ENCODE measurements at regions not wholly inside any gene's neighbourhood (a gene's known extent, or its start where the extent isn't known, plus 50 kb on each side); places are given as distances from the start of the nearest gene placed in this dataset.
A peak's percentile ranks its signal among the peaks of the same experiment; 100 is the strongest.
"Not testable (repeated sequence)": the region's sequence is repeated elsewhere in the genome, so short reads cannot be mapped to it uniquely, and the experiment has no call there.

DNA sequence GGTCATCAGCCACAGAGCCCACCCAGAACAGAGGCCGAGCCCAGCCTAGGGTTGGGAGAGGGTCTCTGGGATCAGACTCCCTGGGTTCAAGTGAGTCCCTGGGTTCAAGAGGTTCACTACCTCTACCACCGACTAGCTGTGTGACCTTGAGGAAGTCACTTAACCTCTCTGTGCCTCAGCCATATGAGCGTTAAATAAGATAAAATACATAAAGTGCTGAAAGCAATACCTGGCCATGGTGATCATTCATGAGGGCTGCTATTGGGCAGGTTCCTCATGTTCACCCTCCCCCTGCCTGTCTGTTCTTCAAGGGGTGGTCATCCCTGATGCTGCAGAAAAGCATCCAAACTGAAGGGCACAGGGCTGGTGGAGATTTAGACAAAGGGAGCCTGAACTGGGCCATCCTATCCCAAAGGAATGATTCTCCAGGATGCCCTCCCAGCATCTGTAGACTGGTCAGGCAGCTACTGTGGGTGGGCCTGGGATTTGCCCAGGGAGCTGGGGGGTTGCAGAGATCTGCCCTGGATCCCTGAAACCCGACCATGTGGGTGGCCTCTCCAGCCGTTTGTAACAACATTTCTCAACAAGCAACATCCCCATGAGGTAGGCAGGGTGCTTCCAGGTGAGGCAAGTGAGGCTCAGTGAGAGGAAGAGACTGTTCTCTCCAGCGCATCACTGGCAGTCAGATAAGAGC lies 196.6 kb downstream of the MATN1 start:
- DNase-seq: no peak

GRCh38 chr1:30525971-30526651 lies 197.3 kb downstream of the MATN1 start:
- peak; percentile 67 to 78 (median 75) for DNase-seq

DNA sequence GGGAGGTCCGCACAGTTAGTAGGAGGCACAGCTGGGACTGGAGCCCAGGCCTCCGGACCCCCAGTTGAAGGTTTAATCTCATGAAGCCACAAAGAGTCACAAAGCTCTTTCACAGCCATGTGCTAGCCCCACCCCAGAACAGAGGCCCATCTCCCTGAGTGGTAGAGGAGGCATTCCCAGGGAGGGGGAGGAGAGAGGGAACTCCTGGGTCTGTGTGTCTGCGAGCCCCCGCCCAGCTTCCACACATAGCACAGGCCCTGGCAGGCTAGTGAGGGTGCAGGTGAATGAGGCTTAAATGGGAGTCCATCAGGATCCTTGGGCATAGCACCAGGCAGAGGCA lies 197.8 kb downstream of the MATN1 start:
- DNase-seq: no peak

DNA sequence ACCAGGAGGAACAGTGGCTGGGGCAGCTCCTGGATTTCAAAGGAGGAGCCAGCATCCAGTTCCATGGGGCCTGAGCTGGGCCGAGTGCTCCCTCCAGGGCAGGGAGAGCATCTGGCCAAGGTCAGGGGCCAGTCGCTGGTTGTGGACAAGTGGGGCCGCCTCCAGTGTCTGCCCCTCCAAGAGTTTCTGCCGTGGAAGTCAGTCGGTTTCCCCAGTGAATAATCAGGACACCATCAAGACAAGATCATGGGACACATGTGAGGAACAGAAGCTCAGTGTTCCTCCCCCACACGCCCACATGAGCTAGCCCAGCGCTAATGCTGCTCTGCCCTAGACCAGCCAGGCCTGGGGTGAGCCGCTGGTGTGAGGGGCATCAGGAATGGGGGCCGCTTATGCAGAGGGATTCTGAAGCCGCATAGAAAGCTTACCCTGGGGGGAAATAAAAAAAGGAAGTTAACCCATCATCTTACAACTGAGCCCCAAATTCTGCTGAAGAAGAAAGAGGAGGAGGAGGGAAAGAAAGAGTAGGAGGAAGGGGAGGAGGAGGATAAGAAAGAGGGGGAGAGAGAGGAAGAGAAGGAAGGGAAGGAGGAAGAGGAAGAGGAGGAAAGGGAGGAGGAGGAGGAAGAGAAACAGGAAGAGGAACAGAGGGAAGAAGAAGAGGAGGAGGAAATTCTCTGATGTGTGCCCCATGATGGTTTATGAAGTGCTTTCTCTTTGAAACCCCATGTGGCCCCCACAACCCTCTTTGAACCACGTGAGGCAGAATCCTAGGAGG lies 198.4 kb downstream of the MATN1 start:
- DNase-seq: peak in 2 of 3 donors; percentile 11 to 27

DNA sequence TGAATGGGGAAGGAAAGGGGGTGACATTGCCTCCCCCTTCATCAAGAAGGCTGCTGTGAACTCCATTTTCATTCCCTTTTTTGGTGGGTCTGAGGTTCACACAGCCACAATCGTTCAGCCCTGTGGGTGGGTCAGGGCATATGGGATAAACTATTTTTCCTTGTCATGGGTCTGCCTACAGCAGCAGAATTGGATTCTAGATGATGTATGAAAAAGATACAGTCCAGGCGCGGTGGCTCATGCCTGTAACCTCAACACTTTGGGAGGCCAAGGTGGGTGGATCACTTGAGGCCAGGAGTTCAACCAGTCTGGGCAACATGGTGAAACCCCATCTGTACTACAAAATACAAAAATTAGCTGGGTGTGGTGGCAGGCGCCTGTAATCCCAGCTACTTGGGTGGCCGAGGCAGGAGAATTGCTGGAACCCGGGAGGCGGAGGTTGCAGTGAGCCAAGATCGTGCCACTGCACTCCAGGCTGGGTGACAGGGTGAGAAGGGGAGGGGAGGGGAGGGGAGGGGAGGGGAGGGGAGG lies 199.3 kb downstream of the MATN1 start:
- DNase-seq: not testable (repeated sequence)

DNA sequence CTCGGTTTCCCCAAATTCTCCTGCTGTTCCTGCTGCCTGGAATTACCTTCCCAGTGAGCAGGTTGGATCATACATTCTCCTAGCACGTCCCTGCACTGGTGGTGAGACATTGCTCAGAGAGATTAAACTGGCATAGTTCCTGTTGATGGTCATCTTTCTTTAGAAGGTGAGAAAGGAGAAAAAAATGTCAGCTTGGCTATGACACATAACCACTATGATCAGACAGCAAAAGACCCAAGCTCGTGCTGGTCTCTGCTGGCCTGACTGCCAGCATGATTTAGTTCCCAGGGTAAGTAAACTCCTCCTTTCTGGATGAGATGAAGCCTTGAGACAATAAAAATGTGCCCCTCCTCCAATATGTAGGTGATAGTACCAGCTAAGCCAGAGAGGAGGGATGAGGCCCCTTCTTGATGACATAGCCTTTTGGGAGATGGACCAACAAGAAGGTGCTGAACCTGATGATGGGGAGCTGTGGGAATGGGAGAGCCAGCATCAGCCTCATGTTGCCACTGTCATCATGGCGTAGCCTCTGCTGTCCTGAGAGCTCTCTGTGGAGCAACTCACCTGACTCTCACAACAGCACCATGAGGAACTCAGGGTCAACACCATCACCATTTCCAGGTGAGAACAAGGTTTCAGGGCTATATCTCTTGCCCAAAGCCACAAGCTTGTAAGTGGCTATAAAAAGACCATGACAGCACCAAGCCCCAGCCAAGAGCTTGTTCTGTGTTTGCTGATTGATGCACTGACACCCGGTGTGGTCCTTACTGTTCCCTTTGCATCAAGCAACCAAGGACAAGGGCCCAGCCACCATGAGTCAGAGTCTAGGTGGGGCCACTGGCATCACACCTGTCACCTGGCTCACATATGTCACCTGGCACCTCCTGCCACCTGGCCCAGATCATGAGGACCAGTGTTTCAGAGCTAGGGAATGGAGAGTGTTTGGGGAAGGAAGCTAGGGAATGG lies 200.0 kb downstream of the MATN1 start:
- no peak for DNase-seq

DNA sequence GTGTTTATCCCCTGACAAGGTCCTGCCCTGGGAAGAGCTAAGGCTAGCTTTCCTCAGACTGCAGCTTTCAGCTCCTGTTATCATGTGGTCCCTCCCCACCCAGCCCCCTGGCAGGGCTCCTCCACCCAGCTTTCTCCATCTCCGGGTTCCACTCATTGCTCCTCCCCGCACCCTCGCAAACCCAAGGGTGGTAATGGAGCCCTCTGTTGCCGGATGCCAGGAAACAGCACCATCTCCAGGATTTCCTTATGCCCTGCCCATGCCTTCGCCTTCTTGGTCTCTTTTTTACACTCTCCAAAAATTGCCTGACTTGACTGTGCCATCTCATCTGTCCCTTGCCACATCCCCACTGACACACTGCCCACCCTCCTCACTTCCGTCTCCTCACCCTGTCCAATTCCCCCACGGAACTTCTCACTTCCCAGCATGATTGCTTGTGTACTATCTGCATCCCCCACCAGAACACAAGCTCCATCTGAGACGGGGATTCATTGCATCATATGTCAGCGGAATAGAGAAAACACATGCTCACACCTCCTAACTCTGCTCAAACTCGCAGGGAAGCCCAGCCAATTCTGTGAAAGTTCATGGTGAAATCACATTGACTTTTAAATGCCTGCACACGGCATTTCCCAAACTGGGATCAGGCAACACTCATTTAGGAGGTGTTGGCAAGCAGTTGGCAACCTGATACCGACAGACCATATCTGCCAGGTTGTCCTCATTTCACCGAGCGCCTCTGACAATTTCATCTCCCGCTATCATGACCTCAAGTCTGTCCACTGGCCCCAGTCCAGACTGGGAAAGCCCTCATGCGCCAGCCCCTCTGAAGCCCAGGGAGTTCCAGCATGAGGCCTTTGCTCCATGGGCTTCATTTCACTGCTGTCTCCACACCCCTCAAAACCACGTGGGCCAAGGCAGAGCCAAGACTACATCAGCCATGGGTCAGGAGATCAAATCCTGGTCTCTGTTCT lies 201.1 kb downstream of the MATN1 start:
- no peak for DNase-seq

DNA sequence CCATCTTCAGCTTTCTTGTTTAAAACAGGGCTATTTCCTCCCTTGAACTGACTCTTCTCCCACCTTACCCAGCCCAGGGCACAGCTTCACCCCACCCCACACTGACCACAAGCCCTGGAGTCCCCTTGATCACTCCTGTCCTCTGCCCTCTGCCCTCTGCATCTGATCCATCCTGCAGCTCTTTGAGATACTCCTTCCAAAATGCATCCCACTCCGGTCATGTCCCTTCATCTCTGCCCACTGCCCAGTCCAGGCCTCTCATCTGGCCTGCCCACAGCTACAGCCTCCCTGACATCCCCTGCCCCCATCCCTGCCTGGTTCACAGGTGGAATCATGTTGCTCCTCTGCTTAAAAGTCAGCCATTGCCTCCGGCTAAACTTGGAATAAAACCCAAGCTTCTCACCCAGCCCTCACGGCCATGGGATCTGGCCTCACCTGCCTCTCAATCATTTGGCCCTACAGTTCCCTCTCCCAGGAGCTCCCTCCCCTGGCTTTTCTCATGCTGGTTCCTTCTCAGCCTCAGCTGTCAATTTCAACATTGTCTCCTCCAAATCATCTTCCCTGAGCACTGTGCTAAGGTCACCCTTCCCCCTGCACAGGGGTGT lies 202.0 kb downstream of the MATN1 start:
- DNase-seq: no peak

DNA sequence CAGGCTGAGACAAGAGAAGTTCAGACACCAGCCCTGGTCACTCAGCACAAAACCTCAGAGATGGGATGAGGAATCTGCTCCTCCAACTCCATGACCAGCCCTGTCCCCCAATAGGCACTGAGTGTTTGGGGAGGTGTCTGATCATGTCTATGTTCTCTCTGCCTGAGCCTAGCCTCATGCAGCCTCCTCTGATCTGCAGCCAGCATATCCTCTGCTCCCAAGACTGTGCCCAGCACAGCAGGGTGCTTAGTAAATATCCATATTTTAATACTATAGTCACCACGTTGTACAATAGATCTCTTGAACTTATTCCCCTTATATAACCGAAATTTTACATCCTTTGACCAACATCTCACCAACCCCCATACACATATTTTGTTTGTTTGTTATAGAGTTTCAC lies 202.9 kb downstream of the MATN1 start:
- no peak for DNase-seq

GRCh38 chr1:30519201-30519763 lies 204.1 kb downstream of the MATN1 start:
- no peak for DNase-seq

- DNase-seq: no peak
These were observed 204.7 kb downstream of the MATN1 start for GRCh38 chr1:30518696-30519095.

DNA sequence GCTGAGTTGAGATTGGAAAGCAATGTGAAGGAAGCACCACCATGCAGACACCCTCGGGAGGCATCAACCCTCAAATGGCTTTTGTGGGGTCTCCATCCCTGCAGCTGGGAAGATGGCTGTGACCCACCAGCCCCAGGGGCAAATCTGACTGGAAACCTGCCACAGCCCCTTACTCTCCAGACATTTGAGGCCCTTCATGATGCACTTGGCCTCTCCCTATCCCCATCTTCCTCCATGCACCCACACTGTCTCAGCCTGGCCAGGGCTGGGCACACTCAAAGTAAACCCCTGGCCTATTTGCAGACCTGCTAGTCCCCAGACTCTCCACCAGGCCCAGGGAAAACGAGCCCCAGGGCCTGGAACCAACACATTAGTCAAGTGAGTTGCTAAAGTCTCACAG lies 205.2 kb downstream of the MATN1 start:
- DNase-seq: no peak

DNA sequence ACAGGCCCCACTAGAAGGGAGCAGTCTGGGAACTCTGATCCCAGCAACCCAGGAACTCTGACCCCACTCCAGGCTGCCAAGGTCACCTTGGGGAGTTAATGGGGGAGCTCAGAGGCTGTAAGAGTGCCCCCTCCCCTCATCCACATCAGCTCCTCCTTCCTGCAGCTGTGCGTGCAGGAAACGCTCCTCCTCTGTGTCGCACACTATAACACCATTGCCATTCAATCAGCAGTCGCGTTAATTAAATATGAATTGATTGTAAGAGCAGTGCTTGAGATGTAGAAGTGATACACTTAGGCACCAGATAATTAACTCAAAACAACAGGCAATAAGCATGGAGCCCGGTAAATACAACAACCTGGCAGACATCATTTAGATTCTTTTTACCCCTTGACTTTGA lies 205.7 kb downstream of the MATN1 start:
- DNase-seq: not testable (repeated sequence)

GRCh38 chr1:30517241-30517640 lies 206.1 kb downstream of the MATN1 start:
- not testable (repeated sequence) for DNase-seq

GRCh38 chr1:30516485-30516858 lies 206.9 kb downstream of the MATN1 start:
- no peak for DNase-seq

DNA sequence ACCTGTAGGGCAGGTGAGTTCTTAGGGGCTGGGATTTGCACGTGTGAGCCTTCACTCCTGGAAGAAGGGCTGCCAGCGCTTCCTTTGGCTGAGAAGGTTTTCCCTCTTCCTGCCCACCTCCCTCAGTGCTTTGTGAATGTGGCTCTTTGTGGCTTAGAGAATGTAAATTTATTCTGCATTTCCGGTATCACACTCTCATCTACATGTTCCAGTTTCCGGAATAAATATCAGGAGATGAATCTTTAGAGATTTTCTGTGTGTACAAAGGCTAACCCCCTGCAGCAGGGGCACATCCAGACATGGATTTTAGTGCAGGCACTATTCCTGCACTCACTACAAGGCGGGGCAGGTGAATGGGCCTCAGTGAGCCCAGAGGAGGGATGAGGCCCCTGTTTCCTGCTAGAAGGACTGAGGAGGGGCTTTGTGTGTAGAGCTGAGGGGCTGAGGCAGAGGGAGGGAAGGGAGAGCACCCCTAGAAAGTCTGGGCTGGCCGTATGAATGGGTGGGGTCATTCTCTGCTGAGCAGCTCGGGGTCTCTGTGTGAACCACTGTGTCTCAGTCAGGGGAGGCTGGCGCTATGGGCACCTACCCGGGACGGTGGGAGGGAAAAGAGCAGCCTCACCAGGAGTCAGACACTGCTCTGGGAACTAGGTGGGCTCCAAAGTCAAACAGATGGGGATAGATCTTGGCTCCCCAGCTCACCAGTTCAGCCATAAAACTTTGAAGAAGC lies 207.5 kb downstream of the MATN1 start:
- DNase-seq: no peak

DNA sequence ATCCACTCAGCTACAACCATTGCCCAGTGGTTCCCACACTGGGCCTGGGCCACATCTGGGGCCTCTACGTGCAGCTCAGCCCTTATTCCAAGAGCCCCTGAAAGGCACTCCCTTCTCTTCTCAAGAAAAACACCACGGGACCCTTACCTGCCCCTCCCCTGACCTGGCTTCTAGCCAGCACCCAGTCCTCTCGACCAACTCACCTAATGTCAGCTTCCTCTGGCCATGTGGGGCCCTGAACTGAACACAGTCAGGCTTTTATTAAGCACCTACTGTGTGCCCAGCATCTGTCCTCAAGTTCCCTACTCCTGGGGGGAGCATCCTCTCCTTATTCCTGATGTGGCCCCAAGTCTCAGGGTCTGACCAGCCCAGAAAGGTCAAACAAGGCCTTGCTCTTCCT lies 208.4 kb downstream of the MATN1 start:
- DNase-seq: no peak

DNA sequence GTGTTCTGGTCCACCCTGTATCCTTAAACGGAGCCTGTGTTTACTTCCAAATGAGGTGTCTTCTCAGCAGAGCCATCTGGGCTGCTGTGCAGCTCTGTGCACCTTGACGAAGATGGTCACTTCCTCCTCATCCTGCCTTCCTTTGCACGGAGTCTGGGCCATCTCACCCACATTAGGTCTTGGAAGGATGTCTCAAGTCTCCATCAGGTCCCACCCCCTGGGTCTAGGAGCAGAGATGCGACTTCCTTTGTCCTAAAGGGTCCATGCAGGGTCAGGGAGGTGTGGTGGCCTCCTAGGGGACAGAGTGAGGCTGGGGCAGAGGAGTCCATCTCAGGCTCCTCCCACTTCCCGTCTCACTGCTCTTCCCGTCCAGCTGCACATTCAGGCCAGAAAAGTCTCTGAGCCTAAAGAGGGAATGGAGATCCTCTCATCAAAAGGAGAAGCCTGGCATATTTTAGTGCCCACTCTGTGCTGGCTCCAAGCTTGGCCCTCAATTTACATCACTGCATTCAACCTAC lies 209.2 kb downstream of the MATN1 start:
- no peak for DNase-seq

DNA sequence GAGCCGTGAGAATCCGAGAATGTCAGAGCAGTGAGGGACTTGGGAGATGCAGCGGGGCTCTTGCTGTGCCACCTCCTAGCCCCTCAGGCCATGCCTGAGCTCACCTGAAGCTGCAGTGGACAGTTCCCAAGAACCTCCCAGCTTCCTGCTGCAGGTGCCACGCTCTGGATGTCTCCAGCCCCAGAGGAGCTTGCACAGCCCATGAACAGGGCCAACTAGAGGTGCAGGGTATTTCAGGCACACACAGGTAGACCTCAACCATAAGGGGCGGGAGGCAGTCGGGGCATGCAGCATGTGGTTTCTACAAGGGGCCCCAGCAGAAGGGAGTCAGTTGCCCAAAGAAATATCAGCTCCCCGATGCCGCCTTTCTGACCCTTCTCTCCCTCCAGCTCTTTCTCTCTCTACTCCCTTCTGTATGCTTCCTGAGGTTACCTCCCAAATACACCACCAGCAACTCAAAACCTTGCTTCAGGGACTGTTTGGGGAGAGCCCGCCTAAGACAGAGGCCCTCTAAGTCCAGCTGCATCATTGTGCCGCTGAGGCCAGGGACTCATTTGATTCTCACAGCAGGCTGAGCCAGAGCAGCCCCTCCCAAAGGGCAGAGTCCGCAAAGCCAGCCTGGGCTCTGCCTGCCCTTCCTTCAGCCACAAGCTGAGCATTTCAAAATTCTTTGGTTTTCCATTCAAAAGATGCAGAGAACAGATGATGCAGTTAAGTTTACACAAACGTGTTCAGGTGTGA lies 209.8 kb downstream of the MATN1 start:
- DNase-seq: no peak
